Mammary epithelial cell (primary cell): ENCODE measurements at regions not wholly inside any gene's neighbourhood (a gene's known extent, or its start where the extent isn't known, plus 50 kb on each side); places are given as distances from the start of the nearest gene placed in this dataset.

ENCODE experiments used
- CTCF ChIP-seq, 2 donors: IDR thresholded peaks in 1 of 2; conservative IDR thresholded peaks in 1 of 2; 2 replicates each; pipeline ENCODE4 v1.5.1; 2011 to 2012; ENCODE audit warnings: inconsistent platforms in 2 of 2, low read length in 2 of 2, mild to moderate bottlenecking in 2 of 2, control low read depth in 1 of 2, low read depth in 1 of 2; ENCODE audit not compliant: insufficient read depth in 1 of 2; ENCODE audit errors: extremely low read depth in 1 of 2
- EZH2 ChIP-seq: IDR thresholded peaks from 2 replicates; pipeline ENCODE4 v1.6.1; 2012; ENCODE audit warnings: low read length, inconsistent platforms, borderline replicate concordance

- TF ChIP-seq CTCF (conservative IDR thresholded peaks at IDR 0.05 in 1 of 2, IDR thresholded peaks at IDR 0.05 in 1 of 2; ENCODE audit: extremely low read depth in 1 of 2, insufficient read depth in 1 of 2, low read depth in 1 of 2, low read length in 2 of 2) (no peak), EZH2 (no peak)
Observed at GRCh38 chr2:107174171-107174570, 288.2 kb upstream of the ST6GAL2 start.
